NT2/D1 (cell line): ENCODE measurements at regions not wholly inside any gene's neighbourhood (a gene's known extent, or its start where the extent isn't known, plus 50 kb on each side); places are given as distances from the start of the nearest gene placed in this dataset.

ENCODE experiments used
- DNase-seq: peaks from one replicate; pipeline ENCODE4 v3.0.0-alpha.2; 2011; ENCODE audit warnings: low read depth, low spot score
- H3K27me3 ChIP-seq: 2 replicates; pipeline ENCODE4 v1.6.0; 2011; ENCODE audit warnings: mild to moderate bottlenecking; ENCODE audit not compliant: insufficient read length, insufficient read depth
- H3K36me3 ChIP-seq: 2 replicates; pipeline ENCODE4 v1.6.1; 2011; ENCODE audit warnings: mild to moderate bottlenecking, low read length, mixed read lengths; ENCODE audit not compliant: insufficient read depth, insufficient read length
- H3K4me1 ChIP-seq: 2 replicates; pipeline ENCODE4 v1.5.1; 2011; ENCODE audit not compliant: insufficient read depth, insufficient read length
- H3K4me3 ChIP-seq: 2 replicates; pipeline ENCODE4 v1.5.1; 2011; ENCODE audit warnings: low read depth; ENCODE audit not compliant: insufficient read length
- H3K9ac ChIP-seq: 2 replicates; pipeline ENCODE4 v1.6.0; 2011; ENCODE audit warnings: low read depth; ENCODE audit not compliant: insufficient read length
- H3K9me3 ChIP-seq: 2 replicates; pipeline ENCODE4 v1.5.1; 2011; ENCODE audit warnings: mild to moderate bottlenecking, low read length; ENCODE audit not compliant: insufficient read depth
- SUZ12 ChIP-seq: IDR thresholded peaks from 2 replicates; pipeline ENCODE4 v1.6.1; 2011; ENCODE audit not compliant: insufficient read length, insufficient read depth; ENCODE audit errors: extremely low read depth
- YY1 ChIP-seq: IDR thresholded peaks from 2 replicates; pipeline ENCODE4 v1.6.1; 2011; ENCODE audit not compliant: insufficient read length, insufficient read depth
- ZNF274 ChIP-seq: IDR thresholded peaks from 2 replicates; pipeline ENCODE4 v1.6.1; 2011; ENCODE audit warnings: mild to moderate bottlenecking, low read depth, low read length

- TF ChIP-seq ZNF274 (no peak), YY1 (no peak), SUZ12 (no peak)
- no peaks in the 10 kb centered on the region for H3K27me3 ChIP-seq
- no peaks in the 10 kb centered on the region for H3K9me3 ChIP-seq
- no peaks in the 10 kb centered on the region for H3K36me3 ChIP-seq
- peaks cover 1% of the 10 kb centered on the region for H3K4me1 ChIP-seq
- H3K9ac ChIP-seq = no peak overlapping the region
- no peak overlapping the region for H3K4me3 ChIP-seq
- no peak for DNase-seq
These were observed 53.6 kb upstream of the ZNF644 start for GRCh38 chr1:91075233-91076135.

GRCh38 chr1:91073299-91073698 is 51.5 kb upstream of the ZNF644 start:
- H3K36me3 ChIP-seq = no peaks in the 10 kb centered on the region
- no peaks in the 10 kb centered on the region for H3K9me3 ChIP-seq
- H3K9ac ChIP-seq = no peak overlapping the region
- peaks cover 4% of the 10 kb centered on the region for H3K4me1 ChIP-seq
- no peak overlapping the region for H3K4me3 ChIP-seq
- no peak for DNase-seq
- TF ChIP-seq ZNF274 (no peak), YY1 (no peak), SUZ12 (no peak)
- H3K27me3 ChIP-seq = no peaks in the 10 kb centered on the region

- Histone ChIP-seq H3K9me3 (no peaks in the 10 kb centered on the region), H3K27me3 (no peaks in the 10 kb centered on the region), H3K4me1 (peaks cover 4% of the 10 kb centered on the region), H3K36me3 (no peaks in the 10 kb centered on the region), H3K4me3 (no peak overlapping the region), H3K9ac (no peak overlapping the region)
- no peak for DNase-seq
- TF ChIP-seq SUZ12 (no peak), ZNF274 (no peak), YY1 (no peak)
These were observed 50.0 kb upstream of the ZNF644 start for GRCh38 chr1:91071838-91072237.
